GM21825 (cell line): ENCODE measurements at regions not wholly inside any gene's neighbourhood (a gene's known extent, or its start where the extent isn't known, plus 50 kb on each side); places are given as distances from the start of the nearest gene placed in this dataset.

Source experiments
- ATAC-seq: cut with Tn5 transposase; IDR thresholded peaks from one replicate; pipeline ENCODE4 v1.9.1; 2021; ENCODE audit warnings: mild to moderate bottlenecking, moderate library complexity; ENCODE audit not compliant: unreplicated experiment

- ATAC-seq: no peak
Observed at GRCh38 chr3:31409866-31410265, 122.9 kb upstream of the STT3B start.

- no peak for ATAC-seq
Observed at GRCh38 chr3:31410411-31410810, 122.3 kb upstream of the STT3B start.

GRCh38 chr3:31412832-31413231 lies 119.9 kb upstream of the STT3B start:
- no peak for ATAC-seq

GRCh38 chr3:31413515-31413914 lies 119.2 kb upstream of the STT3B start:
- ATAC-seq: no peak

GRCh38 chr3:31416980-31417379 lies 115.7 kb upstream of the STT3B start:
- no peak for ATAC-seq

GRCh38 chr3:31417486-31417885 lies 115.2 kb upstream of the STT3B start:
- no peak for ATAC-seq

GRCh38 chr3:31420311-31420710 lies 112.4 kb upstream of the STT3B start:
- ATAC-seq: no peak

- no peak for ATAC-seq
Observed at GRCh38 chr3:31421314-31422048, 111.2 kb upstream of the STT3B start.

GRCh38 chr3:31422237-31422636 lies 110.5 kb upstream of the STT3B start:
- no peak for ATAC-seq

- ATAC-seq: no peak
Observed at GRCh38 chr3:31423482-31423881, 109.2 kb upstream of the STT3B start.

- ATAC-seq: no peak
Observed at GRCh38 chr3:31425401-31425800, 107.3 kb upstream of the STT3B start.

GRCh38 chr3:31427623-31428022 lies 105.1 kb upstream of the STT3B start:
- no peak for ATAC-seq

- no peak for ATAC-seq
Observed at GRCh38 chr3:31431321-31431720, 101.4 kb upstream of the STT3B start.

GRCh38 chr3:31432897-31433678 lies 99.6 kb upstream of the STT3B start:
- ATAC-seq: no peak

GRCh38 chr3:31433679-31433992 lies 99.1 kb upstream of the STT3B start:
- ATAC-seq: no peak

GRCh38 chr3:31434819-31435218 lies 97.9 kb upstream of the STT3B start:
- ATAC-seq: no peak

GRCh38 chr3:31436830-31437229 lies 95.9 kb upstream of the STT3B start:
- ATAC-seq: no peak

GRCh38 chr3:31438742-31439141 lies 94.0 kb upstream of the STT3B start:
- ATAC-seq: no peak

- ATAC-seq: no peak
Observed at GRCh38 chr3:31439890-31440750, 92.6 kb upstream of the STT3B start.

GRCh38 chr3:31440878-31441277 lies 91.8 kb upstream of the STT3B start:
- no peak for ATAC-seq

- ATAC-seq: no peak
Observed at GRCh38 chr3:31442755-31443154, 90.0 kb upstream of the STT3B start.
